ENCODE measurements at regions not wholly inside any gene's neighbourhood (a gene's known extent, or its start where the extent isn't known, plus 50 kb on each side); places are given as distances from the start of the nearest gene placed in this dataset.

DNA sequence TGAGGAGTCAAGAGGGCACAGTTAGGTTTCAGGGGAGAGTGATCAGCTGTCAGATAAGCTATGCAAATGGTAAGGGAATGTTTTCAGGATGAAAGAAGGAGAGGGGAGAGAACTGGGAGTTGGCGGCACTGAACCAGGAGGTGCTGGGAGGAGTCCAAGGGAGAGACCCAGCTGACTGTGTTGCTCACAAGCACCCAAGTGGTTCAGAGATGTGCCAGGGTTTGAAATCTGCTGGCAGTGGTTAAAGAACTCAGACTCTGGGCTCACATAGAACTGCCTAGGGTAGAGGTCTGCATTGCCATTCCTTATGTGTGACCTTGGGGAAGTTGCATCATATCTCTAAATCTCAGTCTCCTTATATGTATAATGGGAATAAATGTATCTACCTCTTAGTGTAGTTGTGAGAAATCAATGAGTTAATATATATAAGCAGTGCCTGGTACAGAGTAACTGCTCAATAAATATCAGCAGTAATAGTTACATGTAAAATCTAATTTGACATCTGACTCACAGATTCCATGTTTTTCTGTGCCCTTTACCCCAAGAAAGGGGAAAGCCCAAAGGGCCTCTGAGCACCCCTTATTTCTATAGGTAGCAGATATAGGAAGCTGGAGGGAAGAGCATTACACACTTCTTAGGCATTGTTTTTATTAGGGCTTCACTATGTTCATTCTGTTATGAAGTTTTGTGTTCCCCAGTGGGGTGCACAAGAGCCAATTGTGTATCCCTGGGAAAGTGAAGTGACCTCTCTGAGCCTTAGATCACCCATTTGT, 66.9 kb upstream of the SESN3 start (continued):
- TF ChIP-seq, protein P1, sequence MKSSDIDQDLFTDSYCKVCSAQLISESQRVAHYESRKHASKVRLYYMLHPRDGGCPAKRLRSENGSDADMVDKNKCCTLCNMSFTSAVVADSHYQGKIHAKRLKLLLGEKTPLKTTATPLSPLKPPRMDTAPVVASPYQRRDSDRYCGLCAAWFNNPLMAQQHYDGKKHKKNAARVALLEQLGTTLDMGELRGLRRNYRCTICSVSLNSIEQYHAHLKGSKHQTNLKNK (CRISPR knock-in tag; IDR thresholded peaks at IDR 0.05), result no peak
- no peak for TF ChIP-seq GRHL2 (CRISPR knock-in tag; IDR thresholded peaks at IDR 0.05; ENCODE audit: insufficient replicate concordance, severe bottlenecking)
- TF ChIP-seq FOXK1 (CRISPR knock-in tag; IDR thresholded peaks at IDR 0.05), result no peak
- TF ChIP-seq, protein P2, sequence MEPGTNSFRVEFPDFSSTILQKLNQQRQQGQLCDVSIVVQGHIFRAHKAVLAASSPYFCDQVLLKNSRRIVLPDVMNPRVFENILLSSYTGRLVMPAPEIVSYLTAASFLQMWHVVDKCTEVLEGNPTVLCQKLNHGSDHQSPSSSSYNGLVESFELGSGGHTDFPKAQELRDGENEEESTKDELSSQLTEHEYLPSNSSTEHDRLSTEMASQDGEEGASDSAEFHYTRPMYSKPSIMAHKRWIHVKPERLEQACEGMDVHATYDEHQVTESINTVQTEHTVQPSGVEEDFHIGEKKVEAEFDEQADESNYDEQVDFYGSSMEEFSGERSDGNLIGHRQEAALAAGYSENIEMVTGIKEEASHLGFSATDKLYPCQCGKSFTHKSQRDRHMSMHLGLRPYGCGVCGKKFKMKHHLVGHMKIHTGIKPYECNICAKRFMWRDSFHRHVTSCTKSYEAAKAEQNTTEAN (CRISPR knock-in tag; IDR thresholded peaks at IDR 0.05), result no peak
- TF ChIP-seq ZBTB21 (CRISPR knock-in tag; IDR thresholded peaks at IDR 0.05; ENCODE audit: borderline replicate concordance), result no peak
- no peak for TF ChIP-seq SMAD4 (CRISPR knock-in tag; IDR thresholded peaks at IDR 0.05)
- no peak for TF ChIP-seq NR2C2 (CRISPR knock-in tag; IDR thresholded peaks at IDR 0.05)

DNA sequence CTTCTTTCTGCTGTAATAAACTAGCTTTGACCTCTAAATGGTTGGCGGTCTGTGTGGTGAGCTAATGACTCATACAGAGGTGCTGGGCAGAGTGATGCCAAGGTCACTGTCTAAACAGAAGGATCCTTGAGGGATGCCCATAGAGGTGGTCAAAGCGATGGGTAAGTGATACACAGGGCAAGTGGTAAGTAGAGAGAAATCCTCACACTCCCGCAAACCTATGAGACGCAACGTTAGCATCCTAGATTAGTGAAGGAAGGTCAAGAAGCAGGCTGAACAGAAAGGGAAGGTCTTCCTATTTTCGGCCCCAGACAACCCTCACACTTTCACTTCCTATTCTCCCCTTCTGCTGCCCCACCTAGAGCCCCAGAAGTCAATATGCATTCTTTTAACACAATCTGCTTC, 65.6 kb upstream of the SESN3 start:
- no peak for ATAC-seq
- DNase-seq (ENCODE audit: low spot score), result no peak
- no peaks in the 10 kb centered on the region for H3K27me3 Mint-ChIP-seq (ENCODE audit: low read depth)
- H3K4me3 Mint-ChIP-seq, result no peak overlapping the region
- H3K36me3 Mint-ChIP-seq, result no peaks in the 10 kb centered on the region
- CTCF ChIA-PET, result interaction anchor here (0.7 to 1.7 kb wide), 3 partner anchors 40 to 145 kb away, joined by 3 to 5 read pairs (median 5); partner anchors contain the start of gene SESN3
- no peak for TF ChIP-seq NR3C1 (CRISPR knock-in tag; conservative IDR thresholded peaks at IDR 0.05; ENCODE audit: low read depth)
- no peaks in the 10 kb centered on the region for H3K9me3 Mint-ChIP-seq
- POLR2A ChIA-PET, result interaction anchor here (0.5 kb wide), 1 partner anchor 256 kb away, joined by 3 read pairs; no protein-coding TSS in a partner anchor
- peaks cover 69% of the 10 kb centered on the region for H3K4me1 Mint-ChIP-seq
- no peak overlapping the region for H3K27ac Mint-ChIP-seq

DNA sequence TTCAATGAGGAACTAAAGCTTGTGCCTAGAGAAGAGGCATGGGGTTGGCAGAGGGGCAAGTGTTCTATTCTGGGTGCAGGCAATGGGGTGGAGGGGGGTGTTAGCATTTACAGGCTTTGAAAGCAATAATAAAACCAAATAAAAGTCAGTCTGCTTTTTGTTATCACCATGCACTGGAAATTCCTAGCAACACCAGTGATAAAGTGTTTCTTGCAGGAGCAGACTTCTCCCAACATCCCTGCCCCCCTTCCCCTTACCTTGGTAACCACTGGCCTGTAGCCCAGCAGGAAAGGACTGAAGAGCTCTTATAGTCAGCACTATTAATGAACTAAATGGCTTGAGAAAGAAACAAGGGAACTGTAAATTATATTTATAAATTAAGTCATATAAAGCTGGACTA, 65.2 kb upstream of the SESN3 start:
- DNase-seq (ENCODE audit: low spot score) (no peak), ATAC-seq (no peak)
- TF ChIP-seq, protein P3, sequence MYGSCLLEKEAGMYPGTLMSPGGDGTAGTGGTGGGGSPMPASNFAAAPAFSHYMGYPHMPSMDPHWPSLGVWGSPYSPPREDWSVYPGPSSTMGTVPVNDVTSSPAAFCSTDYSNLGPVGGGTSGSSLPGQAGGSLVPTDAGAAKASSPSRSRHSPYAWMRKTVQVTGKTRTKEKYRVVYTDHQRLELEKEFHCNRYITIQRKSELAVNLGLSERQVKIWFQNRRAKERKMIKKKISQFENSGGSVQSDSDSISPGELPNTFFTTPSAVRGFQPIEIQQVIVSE (CRISPR knock-in tag; IDR thresholded peaks at IDR 0.05; ENCODE audit: borderline replicate concordance), result no peak
- TF ChIP-seq ZBTB21 (CRISPR knock-in tag; IDR thresholded peaks at IDR 0.05; ENCODE audit: borderline replicate concordance), result no peak
- TF ChIP-seq, protein P4, sequence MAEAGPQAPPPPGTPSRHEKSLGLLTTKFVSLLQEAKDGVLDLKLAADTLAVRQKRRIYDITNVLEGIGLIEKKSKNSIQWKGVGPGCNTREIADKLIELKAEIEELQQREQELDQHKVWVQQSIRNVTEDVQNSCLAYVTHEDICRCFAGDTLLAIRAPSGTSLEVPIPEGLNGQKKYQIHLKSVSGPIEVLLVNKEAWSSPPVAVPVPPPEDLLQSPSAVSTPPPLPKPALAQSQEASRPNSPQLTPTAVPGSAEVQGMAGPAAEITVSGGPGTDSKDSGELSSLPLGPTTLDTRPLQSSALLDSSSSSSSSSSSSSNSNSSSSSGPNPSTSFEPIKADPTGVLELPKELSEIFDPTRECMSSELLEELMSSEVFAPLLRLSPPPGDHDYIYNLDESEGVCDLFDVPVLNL (CRISPR knock-in tag; IDR thresholded peaks at IDR 0.05; ENCODE audit: borderline replicate concordance, low read depth), result no peak
- TF ChIP-seq KAT7 (CRISPR knock-in tag; IDR thresholded peaks at IDR 0.05; ENCODE audit: borderline replicate concordance), result no peak
- TF ChIP-seq CREB1 (CRISPR knock-in tag; IDR thresholded peaks at IDR 0.05), result no peak
- TF ChIP-seq ZNF121 (CRISPR knock-in tag; IDR thresholded peaks at IDR 0.05), result no peak
- TF ChIP-seq ESRRA (CRISPR knock-in tag; IDR thresholded peaks at IDR 0.05; ENCODE audit: borderline replicate concordance), result no peak
- TF ChIP-seq NFYB (CRISPR knock-in tag; conservative IDR thresholded peaks at IDR 0.05; ENCODE audit: low read depth), result no peak
- TF ChIP-seq, protein P5, sequence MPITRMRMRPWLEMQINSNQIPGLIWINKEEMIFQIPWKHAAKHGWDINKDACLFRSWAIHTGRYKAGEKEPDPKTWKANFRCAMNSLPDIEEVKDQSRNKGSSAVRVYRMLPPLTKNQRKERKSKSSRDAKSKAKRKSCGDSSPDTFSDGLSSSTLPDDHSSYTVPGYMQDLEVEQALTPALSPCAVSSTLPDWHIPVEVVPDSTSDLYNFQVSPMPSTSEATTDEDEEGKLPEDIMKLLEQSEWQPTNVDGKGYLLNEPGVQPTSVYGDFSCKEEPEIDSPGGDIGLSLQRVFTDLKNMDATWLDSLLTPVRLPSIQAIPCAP (CRISPR knock-in tag; IDR thresholded peaks at IDR 0.05), result no peak
- TF ChIP-seq FOXK1 (CRISPR knock-in tag; IDR thresholded peaks at IDR 0.05), result no peak
- TF ChIP-seq, protein P6, sequence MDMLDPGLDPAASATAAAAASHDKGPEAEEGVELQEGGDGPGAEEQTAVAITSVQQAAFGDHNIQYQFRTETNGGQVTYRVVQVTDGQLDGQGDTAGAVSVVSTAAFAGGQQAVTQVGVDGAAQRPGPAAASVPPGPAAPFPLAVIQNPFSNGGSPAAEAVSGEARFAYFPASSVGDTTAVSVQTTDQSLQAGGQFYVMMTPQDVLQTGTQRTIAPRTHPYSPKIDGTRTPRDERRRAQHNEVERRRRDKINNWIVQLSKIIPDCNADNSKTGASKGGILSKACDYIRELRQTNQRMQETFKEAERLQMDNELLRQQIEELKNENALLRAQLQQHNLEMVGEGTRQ (CRISPR knock-in tag; IDR thresholded peaks at IDR 0.05), result no peak
- TF ChIP-seq ZNF416 (CRISPR knock-in tag; IDR thresholded peaks at IDR 0.05), result no peak
- no peak for TF ChIP-seq HMGA2 (CRISPR knock-in tag; IDR thresholded peaks at IDR 0.05)
- TF ChIP-seq, protein P7, sequence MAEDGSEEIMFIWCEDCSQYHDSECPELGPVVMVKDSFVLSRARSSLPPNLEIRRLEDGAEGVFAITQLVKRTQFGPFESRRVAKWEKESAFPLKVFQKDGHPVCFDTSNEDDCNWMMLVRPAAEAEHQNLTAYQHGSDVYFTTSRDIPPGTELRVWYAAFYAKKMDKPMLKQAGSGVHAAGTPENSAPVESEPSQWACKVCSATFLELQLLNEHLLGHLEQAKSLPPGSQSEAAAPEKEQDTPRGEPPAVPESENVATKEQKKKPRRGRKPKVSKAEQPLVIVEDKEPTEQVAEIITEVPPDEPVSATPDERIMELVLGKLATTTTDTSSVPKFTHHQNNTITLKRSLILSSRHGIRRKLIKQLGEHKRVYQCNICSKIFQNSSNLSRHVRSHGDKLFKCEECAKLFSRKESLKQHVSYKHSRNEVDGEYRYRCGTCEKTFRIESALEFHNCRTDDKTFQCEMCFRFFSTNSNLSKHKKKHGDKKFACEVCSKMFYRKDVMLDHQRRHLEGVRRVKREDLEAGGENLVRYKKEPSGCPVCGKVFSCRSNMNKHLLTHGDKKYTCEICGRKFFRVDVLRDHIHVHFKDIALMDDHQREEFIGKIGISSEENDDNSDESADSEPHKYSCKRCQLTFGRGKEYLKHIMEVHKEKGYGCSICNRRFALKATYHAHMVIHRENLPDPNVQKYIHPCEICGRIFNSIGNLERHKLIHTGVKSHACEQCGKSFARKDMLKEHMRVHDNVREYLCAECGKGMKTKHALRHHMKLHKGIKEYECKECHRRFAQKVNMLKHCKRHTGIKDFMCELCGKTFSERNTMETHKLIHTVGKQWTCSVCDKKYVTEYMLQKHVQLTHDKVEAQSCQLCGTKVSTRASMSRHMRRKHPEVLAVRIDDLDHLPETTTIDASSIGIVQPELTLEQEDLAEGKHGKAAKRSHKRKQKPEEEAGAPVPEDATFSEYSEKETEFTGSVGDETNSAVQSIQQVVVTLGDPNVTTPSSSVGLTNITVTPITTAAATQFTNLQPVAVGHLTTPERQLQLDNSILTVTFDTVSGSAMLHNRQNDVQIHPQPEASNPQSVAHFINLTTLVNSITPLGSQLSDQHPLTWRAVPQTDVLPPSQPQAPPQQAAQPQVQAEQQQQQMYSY (CRISPR knock-in tag; IDR thresholded peaks at IDR 0.05), result no peak
- no peak for TF ChIP-seq ZNF219 (CRISPR knock-in tag; IDR thresholded peaks at IDR 0.05; ENCODE audit: borderline replicate concordance)
- no peak overlapping the region for H3K4me3 Mint-ChIP-seq
- no peaks in the 10 kb centered on the region for H3K27me3 Mint-ChIP-seq (ENCODE audit: low read depth)
- ChIA-PET CTCF (interaction anchor here (0.7 to 1.7 kb wide), 2 partner anchors 40 to 65 kb away, joined by 3 to 5 read pairs; partner anchors contain the start of gene SESN3), POLR2A (interaction anchor here (0.5 kb wide), 1 partner anchor 257 kb away, joined by 3 read pairs; no protein-coding TSS in a partner anchor)
- no peaks in the 10 kb centered on the region for H3K36me3 Mint-ChIP-seq
- H3K4me1 Mint-ChIP-seq, result peaks cover 72% of the 10 kb centered on the region
- no peak overlapping the region for H3K27ac Mint-ChIP-seq
- H3K9me3 Mint-ChIP-seq, result no peaks in the 10 kb centered on the region

All from WTC11 (cell line).